ENCODE measurements at regions not wholly inside any gene's neighbourhood (a gene's known extent, or its start where the extent isn't known, plus 50 kb on each side); places are given as distances from the start of the nearest gene placed in this dataset.
A peak's percentile ranks its signal among the peaks of the same experiment; 100 is the strongest.

DNA sequence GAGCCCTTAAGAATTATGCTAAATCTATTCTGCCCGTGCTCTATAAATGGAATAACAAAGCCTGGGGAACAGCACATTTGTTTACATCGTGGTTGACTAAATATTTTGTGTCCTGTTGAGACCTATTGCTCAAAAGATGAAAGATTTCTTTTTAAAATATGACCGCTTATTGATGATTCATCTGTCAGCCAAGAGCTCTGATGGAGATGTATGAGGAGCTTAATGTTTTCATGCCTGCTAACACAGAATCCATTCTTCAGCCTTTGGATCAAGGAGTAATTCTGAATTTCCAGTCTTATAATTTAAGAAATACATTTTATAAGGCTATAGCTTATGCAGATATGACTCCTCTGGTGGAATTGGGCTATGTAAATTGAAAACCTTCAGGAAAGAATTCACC is 271.3 kb upstream of the FAT4 start:
- no peak overlapping the region for H3K27ac ChIP-seq
- TF ChIP-seq, protein P1, sequence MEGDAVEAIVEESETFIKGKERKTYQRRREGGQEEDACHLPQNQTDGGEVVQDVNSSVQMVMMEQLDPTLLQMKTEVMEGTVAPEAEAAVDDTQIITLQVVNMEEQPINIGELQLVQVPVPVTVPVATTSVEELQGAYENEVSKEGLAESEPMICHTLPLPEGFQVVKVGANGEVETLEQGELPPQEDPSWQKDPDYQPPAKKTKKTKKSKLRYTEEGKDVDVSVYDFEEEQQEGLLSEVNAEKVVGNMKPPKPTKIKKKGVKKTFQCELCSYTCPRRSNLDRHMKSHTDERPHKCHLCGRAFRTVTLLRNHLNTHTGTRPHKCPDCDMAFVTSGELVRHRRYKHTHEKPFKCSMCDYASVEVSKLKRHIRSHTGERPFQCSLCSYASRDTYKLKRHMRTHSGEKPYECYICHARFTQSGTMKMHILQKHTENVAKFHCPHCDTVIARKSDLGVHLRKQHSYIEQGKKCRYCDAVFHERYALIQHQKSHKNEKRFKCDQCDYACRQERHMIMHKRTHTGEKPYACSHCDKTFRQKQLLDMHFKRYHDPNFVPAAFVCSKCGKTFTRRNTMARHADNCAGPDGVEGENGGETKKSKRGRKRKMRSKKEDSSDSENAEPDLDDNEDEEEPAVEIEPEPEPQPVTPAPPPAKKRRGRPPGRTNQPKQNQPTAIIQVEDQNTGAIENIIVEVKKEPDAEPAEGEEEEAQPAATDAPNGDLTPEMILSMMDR (conservative IDR thresholded peaks at IDR 0.05) = no peak
- no peak for TF ChIP-seq ZFX (IDR thresholded peaks at IDR 0.05)

DNA sequence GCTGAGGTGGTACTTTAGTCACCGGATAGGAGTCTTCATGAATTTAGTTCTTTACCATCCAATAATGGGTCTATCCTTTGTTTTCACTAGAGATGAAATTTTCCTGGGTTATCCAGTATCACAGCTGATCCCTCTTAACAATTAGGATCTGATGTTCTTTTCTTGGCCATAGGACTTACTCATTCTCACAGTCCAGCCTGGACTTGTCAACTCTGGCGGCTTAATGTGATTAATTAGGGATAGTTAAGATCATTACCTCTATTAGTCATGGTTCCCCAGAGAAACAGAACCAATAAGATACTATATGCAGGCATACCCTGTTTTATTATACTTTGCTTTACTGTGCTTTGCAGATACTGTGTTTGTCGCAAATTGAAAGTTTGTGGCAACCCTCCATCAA is 272.7 kb upstream of the FAT4 start:
- TF ChIP-seq, protein P1 (conservative IDR thresholded peaks at IDR 0.05) = no peak
- TF ChIP-seq ZFX (IDR thresholded peaks at IDR 0.05) = no peak
- no peak overlapping the region for H3K27ac ChIP-seq

DNA sequence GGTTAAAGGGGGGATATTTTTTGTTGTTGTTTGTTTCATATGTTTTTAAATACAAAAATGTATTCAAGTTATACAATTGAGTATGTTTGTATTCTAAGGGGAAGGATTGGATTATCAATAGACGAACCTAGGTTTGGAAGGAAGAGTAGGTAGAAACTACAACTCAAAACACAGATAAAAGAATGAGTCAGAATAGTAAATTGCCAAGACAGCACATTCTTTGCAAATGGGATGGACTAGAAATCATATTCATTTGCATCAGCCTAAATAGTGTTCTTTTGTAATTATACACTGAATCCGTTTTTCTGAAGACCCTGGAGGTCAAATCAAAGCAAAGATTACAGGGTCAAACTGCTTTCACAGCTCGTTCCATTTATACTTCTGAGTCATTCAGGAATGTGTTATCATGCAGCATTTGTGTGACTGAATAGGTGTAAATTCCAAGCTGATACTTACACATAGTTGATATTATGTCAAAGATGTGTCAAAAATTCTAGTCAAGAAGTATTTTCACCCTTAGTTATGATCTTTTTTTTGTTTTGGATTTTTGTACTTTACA is 273.3 kb upstream of the FAT4 start:
- no peak overlapping the region for H3K27ac ChIP-seq
- TF ChIP-seq, protein P1 (conservative IDR thresholded peaks at IDR 0.05) = no peak
- TF ChIP-seq ZFX (IDR thresholded peaks at IDR 0.05) = no peak

DNA sequence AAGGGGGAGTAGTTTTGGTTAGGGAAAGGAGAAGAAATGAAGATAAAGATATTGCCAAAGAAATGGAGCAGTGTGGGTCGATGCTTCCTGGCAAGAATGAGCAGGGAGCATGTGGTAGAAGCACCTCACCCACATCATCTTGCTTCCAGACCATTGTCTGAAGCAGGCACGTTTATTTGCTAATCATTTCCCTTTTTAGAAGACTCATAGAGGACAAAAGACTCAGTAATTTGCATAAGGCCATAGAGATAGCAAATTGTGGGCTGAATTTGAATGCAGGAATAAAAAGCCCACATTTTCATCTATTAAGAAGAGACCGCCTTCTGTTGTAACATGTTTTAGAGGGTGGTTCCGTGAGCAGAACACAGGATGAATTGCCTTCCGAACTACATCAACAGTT is 275.2 kb upstream of the FAT4 start:
- TF ChIP-seq, protein P1 (conservative IDR thresholded peaks at IDR 0.05) = peak; percentile 21; the same call in 1 of the 2 replicates
- TF ChIP-seq ZFX (IDR thresholded peaks at IDR 0.05) = no peak
- no peak overlapping the region for H3K27ac ChIP-seq

DNA sequence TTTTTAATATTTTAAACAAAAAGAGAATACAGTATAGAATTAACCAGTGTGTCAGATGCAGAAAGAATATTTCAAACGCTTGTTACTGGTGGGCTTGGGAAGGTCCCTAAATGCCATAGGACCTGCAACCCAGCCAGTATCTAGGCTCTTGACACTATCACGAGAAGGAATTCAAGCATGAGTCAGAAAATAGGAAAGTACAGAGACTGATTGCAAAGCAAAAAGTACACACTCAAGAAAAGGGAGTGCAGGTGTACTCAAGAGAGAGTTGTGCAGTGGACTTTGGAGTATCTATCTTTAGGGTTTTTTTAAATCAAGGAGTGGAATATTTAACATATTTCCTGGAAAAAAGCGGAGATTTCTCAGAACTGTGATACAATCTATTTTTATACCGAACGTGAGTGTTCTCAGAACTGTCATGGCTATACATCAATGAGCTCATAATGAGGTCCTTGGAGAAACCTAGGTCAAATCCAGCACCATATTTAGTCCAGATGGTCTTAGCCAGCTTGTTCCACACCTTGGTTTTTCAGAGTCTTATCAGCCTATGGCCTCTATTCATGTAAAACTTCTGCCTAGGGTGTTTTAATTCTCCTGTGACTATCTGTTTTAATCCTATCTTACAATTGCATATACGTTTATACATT is 291.8 kb upstream of the FAT4 start:
- TF ChIP-seq, protein P1 (conservative IDR thresholded peaks at IDR 0.05) = no peak
- no peak for TF ChIP-seq ZFX (IDR thresholded peaks at IDR 0.05)

DNA sequence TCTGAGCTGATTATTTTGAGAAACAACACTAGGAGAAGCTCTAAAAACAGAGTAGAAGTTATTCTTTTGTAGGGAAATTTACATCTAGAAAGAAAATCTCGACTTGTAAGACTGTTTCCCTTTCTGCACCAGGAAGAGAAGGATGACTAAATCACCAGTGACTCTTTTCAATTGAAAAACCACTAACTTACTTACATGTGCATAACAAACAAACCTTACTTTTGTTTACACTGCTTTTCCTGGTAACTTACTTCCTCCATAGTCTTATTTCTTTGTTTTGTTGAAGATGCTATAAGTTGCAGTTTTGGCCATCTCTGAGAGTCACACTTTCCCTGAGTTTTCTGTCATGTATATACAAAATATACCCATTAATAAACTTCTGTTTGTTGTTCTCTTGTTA is 293.6 kb upstream of the FAT4 start:
- no peak for TF ChIP-seq ZFX (IDR thresholded peaks at IDR 0.05)
- TF ChIP-seq, protein P1 (conservative IDR thresholded peaks at IDR 0.05) = no peak
- H3K27ac ChIP-seq = no peak overlapping the region

More for the DNA sequence above, 291.8 kb upstream of the FAT4 start:
- no peak overlapping the region for H3K27ac ChIP-seq

DNA sequence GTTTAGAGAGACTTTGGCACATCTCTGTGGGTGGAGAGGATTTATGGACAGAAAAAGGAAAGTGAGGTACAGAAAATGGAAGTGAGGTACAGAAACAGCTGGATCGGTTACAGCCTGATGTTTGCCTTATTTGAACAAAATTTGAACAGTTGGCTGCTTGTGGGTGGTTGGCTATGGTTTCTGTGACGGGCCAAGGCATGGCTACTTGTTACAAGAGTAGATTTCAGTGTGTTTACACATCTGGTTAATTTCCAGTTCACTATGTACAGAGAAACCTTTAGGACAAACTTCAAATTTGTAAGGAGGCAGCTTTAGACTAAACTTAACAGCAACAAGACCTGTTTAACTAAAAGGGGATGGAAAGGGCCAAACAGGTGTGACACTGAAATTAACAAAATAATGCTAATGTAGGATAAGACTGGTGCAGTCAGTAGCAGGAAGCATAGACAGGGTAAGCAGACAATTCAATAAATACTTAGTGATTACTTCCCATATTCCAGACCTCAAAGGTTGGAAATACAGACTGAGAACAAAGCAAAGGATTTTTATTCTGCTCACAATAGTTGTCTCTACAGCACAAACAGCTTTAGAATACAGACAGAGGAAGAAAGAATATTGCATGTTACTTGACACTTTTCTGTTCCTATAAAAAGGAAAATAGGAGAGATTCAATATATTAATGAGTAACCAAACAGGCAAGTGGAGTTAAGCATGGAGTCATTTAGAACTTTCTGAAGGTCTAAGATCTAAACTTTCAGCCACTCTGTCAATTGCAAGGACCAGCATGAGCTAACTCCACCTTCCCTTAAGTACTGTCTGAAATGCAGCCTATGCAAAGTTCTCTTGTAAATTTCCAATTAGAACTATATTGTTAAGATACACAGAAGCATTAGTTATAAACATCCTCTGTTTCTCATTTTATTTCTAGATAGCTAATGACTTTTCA is 294.4 kb upstream of the FAT4 start:
- H3K27ac ChIP-seq = no peak overlapping the region

More for the DNA sequence above, 294.4 kb upstream of the FAT4 start:
- TF ChIP-seq ZFX (IDR thresholded peaks at IDR 0.05) = no peak
- TF ChIP-seq, protein P1 (conservative IDR thresholded peaks at IDR 0.05) = no peak
